Mammary epithelial cell (primary cell): ENCODE measurements at regions not wholly inside any gene's neighbourhood (a gene's known extent, or its start where the extent isn't known, plus 50 kb on each side); places are given as distances from the start of the nearest gene placed in this dataset.

ENCODE experiments used
- EZH2 ChIP-seq: IDR thresholded peaks from 2 replicates; pipeline ENCODE4 v1.6.1; 2012; ENCODE audit warnings: low read length, inconsistent platforms, borderline replicate concordance
- TF ChIP-seq, protein P1 (sequence below), 2 donors: IDR thresholded peaks in 1 of 2; conservative IDR thresholded peaks in 1 of 2; 2 replicates each; pipeline ENCODE4 v1.5.1; 2011 to 2012; ENCODE audit warnings: inconsistent platforms in 2 of 2, low read length in 2 of 2, mild to moderate bottlenecking in 2 of 2, control low read depth in 1 of 2, low read depth in 1 of 2; ENCODE audit not compliant: insufficient read depth in 1 of 2; ENCODE audit errors: extremely low read depth in 1 of 2

GRCh38 chr10:3469639-3470020 is 297.0 kb upstream of the PITRM1 start:
- TF ChIP-seq, protein P1, sequence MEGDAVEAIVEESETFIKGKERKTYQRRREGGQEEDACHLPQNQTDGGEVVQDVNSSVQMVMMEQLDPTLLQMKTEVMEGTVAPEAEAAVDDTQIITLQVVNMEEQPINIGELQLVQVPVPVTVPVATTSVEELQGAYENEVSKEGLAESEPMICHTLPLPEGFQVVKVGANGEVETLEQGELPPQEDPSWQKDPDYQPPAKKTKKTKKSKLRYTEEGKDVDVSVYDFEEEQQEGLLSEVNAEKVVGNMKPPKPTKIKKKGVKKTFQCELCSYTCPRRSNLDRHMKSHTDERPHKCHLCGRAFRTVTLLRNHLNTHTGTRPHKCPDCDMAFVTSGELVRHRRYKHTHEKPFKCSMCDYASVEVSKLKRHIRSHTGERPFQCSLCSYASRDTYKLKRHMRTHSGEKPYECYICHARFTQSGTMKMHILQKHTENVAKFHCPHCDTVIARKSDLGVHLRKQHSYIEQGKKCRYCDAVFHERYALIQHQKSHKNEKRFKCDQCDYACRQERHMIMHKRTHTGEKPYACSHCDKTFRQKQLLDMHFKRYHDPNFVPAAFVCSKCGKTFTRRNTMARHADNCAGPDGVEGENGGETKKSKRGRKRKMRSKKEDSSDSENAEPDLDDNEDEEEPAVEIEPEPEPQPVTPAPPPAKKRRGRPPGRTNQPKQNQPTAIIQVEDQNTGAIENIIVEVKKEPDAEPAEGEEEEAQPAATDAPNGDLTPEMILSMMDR (conservative IDR thresholded peaks at IDR 0.05 in 1 of 2, IDR thresholded peaks at IDR 0.05 in 1 of 2; ENCODE audit: extremely low read depth in 1 of 2, insufficient read depth in 1 of 2, low read depth in 1 of 2, low read length in 2 of 2): no peak
- TF ChIP-seq EZH2: no peak
